ENCODE measurements at regions not wholly inside any gene's neighbourhood (a gene's known extent, or its start where the extent isn't known, plus 50 kb on each side); places are given as distances from the start of the nearest gene placed in this dataset.

GRCh38 chr10:57535306-57535705, 732.4 kb downstream of the IPMK start:
- no peak for DNase-seq (ENCODE audit: low spot score)

- no peak for DNase-seq (ENCODE audit: low spot score)
These were observed 754.1 kb downstream of the IPMK start for GRCh38 chr10:57513637-57514036.

DNA sequence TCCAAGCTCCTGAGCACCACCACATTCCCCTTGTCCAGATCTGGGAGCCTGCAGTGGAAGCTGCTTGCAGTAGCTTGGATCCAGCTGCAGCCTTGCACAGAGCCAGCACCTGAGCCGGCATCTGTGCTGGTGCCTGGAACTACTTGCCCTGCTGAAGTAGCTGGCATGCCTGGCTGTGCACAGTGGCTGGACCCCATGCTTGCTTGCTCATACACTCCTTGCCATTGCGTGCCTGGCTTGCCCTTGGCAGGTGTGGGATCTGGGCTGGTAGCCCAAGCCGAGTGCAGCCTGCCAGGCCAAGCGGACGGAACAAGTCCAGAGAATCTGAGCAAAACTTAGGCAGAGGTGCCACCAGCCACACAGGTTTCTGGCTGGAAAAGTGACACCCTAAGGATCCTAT, 759.9 kb downstream of the IPMK start:
- DNase-seq (ENCODE audit: low spot score): no peak

DNA sequence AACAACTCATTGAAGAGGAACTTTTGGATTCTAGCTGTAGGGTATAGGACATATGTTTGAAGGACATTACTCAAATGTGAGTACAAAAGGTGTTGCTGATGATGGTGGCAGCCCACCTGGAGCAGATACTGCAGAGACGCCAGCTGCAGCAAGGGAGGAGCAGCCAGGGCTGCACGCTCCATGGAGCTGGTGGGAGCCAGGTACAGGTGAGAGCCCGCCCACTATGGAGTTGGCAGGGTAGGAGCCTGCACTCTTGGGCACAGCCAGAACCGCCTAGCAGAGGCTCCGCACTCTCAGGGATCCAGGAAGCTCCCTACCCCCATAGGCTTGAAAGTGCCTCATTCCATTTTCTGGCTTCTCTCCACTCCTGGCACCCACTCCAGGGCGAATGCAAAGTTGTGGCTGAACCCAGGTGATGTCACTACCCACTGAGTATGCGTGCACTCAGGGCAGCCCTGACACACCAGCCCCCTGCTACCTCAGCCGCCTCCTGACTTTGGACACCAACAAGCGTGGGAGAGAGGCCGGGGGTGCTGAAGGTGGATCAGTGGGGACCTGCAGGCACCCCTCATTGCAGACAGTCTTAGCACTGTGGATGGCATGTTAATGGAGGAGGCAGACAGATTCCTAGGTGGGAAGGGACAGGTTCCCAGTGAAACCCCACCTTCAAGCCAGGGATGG, 761.1 kb downstream of the IPMK start:
- DNase-seq (ENCODE audit: low spot score): no peak

- no peak for DNase-seq (ENCODE audit: low spot score)
These were observed 773.2 kb downstream of the IPMK start for GRCh38 chr10:57494486-57494885.

- no peak for DNase-seq (ENCODE audit: low spot score)
These were observed 785.4 kb downstream of the IPMK start for GRCh38 chr10:57482259-57482658.

GRCh38 chr10:57472823-57473619, 794.7 kb downstream of the IPMK start:
- DNase-seq (ENCODE audit: low spot score): no peak

- DNase-seq (ENCODE audit: low spot score): no peak
These were observed 798.7 kb downstream of the IPMK start for GRCh38 chr10:57468894-57469432.

- DNase-seq (ENCODE audit: low spot score): no peak
These were observed 802.5 kb downstream of the IPMK start for GRCh38 chr10:57465155-57465554.

DNA sequence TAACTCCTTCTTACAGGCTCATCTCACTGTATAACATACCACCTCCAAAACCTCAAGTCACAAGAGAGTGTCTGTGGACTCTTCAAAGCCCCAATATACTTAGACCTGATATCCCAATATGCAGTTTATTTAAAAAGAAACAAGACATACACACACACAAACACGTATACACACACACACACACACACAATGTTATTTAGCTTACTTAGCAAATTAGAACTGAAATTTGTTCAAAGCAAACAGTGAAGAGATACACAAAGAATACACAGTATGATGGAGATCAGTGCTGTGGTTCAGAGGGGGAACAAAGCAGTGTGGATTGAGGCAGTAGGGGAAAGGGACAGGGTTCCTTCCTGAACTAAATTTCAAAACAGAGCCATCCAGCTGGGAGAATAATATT, 807.2 kb downstream of the IPMK start:
- DNase-seq (ENCODE audit: low spot score): no peak

GRCh38 chr10:57457972-57458512, 809.7 kb downstream of the IPMK start:
- no peak for DNase-seq (ENCODE audit: low spot score)

- DNase-seq (ENCODE audit: low spot score): no peak
These were observed 837.3 kb downstream of the IPMK start for GRCh38 chr10:57430376-57430775.

GRCh38 chr10:57420881-57421280, 846.8 kb downstream of the IPMK start:
- no peak for DNase-seq (ENCODE audit: low spot score)

DNA sequence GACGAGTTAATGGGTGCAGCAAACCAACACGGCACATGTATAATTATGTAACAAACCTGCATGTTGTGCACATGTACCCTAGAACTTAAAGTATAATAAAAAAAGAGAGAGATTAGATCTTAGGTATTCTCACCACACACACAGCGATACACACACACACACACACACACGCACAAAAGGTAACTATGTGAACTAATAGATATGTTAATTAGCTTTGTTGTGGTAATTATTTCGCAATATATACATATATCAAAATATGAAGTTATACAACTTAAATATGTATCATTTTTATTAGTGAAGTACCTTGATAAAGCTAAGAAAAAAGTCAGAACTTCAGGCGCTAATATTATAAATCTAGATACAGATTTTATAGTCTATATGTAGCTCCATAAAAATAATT, 849.2 kb downstream of the IPMK start:
- no peak for DNase-seq (ENCODE audit: low spot score)

DNA sequence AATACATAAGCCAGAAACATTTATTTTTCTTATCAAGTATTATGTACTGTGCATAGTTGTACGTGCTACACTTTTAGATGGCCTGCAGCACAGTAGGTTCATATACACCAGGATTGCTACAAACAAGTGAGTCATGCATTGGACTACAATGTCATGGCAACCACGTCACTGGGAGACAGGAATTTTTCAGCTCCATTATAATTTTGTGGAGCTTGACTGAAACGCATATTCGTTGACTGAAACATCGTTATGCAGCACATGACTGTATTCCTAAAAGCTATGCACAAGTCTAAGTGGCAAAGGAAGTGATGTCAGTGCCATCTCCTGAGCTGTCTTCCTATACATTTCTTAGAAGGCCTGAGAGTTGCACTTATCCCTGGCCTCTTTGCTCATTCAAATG, 871.8 kb downstream of the IPMK start:
- DNase-seq (ENCODE audit: low spot score): no peak

DNA sequence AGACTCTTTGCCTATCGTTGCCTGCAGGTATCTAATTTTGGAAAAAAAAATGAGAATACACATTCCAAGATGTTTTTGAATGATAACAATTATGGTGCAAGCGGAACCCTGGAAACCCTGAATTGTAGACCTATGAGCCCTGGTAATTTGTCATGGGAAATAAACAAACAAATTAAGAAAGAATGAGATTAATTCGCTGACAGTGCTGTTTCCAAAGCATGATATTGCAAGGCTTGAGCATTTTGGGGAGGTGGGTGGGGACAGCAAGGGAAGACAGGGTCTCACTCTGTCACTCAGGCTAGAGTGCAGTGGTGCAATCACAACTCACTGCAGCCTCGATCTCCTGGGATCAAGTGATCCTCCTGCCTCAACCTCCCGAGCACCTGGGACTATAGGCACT, 900.3 kb downstream of the IPMK start:
- no peak for DNase-seq (ENCODE audit: low spot score)

DNA sequence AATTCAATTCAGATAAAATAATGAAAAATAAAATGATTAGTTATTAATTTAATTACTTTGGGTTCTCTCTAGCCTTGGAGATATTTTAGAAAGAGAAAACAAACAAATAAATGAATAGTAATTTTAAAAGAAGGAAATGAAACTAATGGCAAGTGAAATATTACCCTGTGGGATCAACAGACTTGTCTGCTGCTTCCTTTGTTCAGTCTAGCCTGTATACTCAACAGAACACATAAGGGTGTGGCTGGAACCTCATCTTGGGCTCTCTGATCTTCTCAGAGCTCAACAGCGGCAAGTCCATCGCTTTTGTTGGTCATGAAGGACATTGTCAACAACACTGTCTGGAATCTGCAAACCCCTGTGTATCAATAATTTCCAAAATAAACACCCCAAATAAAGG, 904.9 kb downstream of the IPMK start:
- no peak for DNase-seq (ENCODE audit: low spot score)

DNA sequence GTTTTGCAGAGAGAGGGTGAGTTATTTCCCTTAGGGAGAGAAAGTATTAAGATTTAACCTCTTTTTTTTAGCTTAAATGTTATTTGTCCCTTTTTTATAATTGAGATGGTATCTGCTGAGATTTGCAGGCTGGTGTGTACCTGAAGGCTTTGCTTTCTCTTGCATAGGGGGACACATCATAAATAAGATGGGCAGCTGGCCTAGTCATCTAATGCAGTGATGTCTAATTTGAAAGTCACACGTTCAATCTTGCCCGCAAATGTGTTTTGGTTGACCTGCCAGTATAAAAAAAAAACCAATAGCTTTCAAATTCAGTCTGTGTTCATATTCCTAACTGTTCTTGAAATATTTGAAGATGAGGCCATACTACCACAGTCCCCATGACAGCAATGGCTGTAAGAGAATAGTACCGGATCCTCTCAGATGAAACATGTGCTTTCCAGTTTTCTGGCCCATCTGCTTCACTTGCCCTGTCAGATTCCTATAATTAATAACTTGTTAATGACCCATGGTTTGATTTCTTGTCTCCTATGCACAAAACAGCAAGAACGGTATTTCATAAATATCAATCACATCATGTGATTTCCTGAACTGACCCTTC, 914.2 kb downstream of the IPMK start:
- DNase-seq (ENCODE audit: low spot score): no peak

DNA sequence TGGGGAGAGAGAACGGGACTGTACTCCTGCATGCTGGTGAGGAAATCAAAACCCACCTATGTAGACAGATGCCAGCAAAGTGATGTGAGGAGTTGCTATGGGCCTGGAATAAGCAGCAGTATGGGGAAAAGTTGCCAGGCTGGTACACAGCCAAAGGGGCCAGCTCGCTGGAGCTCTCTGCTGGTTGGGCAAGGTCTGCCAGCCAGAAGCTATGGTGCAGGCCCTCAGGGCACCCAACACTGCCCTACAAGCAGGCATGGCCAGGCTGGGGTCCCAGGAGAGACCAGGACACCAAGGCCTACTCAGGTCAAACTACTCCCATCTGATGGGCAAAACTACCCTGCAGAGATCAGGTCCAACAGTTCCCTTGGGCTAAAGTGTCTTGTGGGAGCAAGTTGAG, 916.6 kb downstream of the IPMK start:
- no peak for DNase-seq (ENCODE audit: low spot score)

- DNase-seq (ENCODE audit: low spot score): no peak
These were observed 926.4 kb downstream of the IPMK start for GRCh38 chr10:57341294-57341693.

DNA sequence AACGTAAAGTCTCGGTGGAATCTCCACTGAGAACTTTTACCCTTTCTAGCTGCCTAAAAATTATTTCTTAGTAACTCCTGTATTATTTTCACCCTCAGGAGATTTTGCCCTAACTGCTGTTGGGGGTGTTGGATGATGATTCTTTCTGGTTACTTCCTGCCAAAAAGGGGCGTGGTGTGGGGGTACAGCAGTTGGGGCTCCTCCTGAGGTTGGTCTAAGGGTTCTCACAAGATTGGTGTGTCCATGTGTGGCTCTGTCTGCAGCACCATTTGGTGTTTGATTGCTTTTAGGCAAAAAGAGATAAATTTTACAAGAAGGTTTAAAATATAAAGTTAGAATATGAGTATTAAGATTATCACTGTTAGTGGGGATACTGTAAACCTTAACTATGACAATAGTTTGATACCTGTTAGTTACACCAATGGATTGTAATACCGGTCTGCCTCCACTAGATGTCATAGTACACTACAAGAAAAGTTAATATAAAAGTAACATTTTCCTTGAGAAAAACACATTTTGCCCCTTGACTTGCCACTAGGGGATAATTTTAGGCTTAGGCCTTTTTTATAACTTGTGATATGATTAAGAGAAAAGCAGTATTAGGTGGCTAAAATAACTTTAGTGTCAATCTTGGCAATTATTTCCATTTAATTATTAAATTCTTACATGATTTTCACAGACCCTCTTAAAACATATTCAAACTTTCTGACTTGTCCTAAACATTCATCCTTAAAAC, 928.7 kb downstream of the IPMK start:
- peak; percentile 24 for DNase-seq (ENCODE audit: low spot score)

DNA sequence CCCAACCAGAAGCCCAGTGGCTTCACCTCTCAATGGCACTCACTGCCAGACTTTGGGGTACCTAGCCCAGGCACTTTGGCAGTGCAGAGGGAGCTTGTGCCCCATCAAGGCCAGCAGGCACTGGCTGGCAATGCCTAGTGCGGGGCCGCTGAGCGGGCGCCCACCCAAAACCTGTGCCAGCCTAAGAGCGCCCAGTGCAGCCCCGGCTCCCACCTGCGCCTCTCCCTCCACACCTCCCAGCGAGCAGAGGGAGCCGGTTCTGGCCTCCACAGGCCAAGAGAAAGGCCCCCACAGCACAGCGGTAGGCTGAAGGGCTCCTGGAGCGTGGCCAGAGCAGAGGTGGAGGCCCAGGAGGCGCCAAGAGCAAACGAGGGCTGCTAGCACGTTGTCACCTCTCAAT, 930.8 kb downstream of the IPMK start:
- no peak for DNase-seq (ENCODE audit: low spot score)
